Stimulated activated CD8-positive, alpha-beta memory T cell treated with anti-CD3 and anti-CD28 coated beads, Interleukin-15, amount 100 ng/mL, for 1 hour (primary cell): ENCODE measurements at regions not wholly inside any gene's neighbourhood (a gene's known extent, or its start where the extent isn't known, plus 50 kb on each side); places are given as distances from the start of the nearest gene placed in this dataset.
"Not testable (repeated sequence)": the region's sequence is repeated elsewhere in the genome, so short reads cannot be mapped to it uniquely, and the experiment has no call there.

Source experiments
- DNase-seq: peaks from one replicate; pipeline ENCODE4 v3.0.0-alpha.2; 2020; ENCODE audit warnings: low read depth

DNA sequence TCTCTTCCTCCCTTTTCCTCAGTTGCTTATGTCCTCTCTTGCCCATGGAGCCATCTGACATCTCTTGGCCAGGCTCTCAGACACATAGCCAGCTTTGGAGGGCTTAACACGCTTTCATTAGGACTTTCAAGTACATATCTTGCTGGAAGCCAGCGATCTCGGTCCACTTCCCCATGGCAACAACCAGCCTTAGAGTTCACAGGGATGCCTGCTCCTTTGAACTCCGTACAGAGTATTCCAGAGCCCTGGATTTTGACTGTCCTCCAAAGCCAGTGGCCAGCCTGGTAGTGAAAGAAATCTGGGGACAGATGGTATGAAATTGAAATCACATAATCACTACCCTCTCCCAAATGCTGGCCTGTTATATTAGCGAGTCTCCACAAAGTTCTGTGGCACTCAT is 370.5 kb upstream of the NPVF start:
- DNase-seq: no peak

DNA sequence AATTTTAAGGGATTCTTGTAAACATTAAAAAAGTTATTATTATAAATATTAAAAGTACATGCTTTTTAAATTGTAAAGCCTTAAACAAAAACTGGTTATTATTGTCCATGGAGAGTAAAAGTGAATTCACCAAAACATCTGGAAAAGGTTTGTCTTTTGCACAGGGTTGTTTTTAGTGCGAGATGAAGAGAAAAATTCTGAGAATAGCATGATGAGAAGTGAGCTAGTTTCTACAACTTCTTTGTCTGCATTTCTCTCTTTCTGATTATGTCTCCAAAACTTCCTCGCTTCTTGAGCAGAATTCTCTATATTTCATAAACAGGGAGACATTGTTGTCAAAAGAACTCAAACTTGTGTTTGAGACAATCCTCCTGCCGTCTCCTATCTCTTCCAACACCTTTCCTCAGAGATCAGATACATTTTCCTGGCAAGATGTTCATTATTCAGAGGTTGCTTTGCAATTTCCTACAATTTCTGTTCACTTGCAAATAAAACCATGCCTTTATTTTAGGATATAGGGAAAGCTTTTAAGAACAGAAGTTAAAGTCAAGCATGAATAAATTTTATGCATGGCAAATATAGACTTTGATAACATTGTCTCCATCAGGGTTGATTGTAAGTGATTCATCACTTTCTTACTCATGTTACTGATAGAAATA is 372.1 kb upstream of the NPVF start:
- no peak for DNase-seq

DNA sequence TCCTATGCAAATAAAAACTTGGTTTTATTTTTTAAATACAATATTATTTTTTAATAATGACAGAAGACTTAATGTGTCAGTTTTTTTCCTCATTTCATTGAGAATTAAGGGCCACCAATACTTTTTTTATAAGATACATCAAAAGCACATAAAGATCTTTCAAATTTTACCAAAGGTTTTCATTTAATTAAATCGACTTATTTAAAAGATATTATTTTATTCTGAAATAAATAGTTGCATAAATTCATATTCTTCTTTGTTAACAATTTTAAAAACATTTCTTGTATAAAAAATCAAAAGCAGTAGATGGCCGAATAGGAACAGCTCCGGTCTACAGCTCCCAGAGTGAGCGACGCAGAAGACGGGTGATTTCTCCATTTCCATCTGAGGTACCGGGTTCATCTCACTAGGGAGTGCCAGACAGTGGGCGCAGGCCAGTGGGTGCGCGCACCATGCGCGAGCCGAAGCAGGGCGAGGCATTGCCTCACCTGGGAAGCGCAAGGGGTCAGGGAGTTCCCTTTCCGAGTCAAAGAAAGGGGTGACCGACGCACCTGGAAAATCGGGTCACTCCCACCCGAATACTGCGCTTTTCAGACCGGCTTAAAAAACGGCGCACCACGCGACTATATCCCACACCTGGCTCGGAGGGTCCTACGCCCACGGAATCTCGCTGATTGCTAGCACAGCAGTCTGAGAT is 374.6 kb upstream of the NPVF start:
- not testable (repeated sequence) for DNase-seq

DNA sequence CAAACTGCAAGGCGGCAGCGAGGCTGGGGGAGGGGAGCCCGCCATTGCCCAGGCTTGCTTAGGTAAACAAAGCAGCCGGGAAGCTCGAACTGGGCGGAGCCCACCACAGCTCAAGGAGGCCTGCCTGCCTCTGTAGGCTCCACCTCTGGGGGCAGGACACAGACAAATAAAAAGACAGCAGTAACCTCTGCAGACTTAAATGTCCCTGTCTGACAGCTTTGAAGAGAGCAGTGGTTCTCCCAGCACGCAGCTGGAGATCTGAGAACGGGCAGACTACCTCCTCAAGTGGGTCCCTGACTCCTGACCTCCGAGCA is 375.1 kb upstream of the NPVF start:
- DNase-seq: not testable (repeated sequence)

DNA sequence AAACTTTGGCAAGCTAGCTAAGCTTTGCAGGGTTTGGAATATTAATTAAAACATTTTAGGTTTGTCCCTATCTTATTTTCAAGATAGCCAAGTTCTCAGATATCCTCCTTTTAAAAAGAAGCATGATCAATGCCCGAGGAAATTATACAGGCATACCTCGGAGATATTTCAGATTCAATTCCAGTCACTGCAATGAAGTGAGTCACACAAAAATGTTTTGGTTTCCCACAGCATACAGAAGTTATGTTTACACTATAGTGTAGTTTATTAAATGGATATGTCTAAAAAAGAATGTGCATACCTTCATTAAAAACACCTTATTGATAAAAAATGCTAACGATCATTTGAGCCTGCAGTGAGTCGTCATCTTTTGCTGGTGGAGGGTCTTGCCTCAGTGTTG is 382.9 kb upstream of the NPVF start:
- no peak for DNase-seq

DNA sequence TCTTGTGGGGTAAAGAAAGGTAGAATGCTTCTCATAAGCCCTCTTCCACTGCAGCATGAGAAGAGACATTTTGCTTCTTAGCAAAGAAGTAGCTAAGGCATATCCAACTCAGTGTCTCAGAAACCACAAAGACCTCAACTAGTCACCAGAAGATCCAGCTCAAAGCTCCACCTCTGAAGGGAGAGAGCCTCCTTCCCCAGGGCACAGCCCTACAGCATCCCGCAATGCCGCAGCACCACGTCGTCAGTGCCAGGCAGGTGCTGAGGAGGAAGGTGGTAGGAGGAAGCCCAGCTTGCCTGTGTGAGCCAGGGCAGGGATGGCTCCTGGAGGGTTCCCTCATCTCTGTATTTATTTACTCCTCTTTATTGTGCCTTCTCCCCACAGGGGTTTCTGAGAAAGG is 385.6 kb upstream of the NPVF start:
- DNase-seq: no peak

DNA sequence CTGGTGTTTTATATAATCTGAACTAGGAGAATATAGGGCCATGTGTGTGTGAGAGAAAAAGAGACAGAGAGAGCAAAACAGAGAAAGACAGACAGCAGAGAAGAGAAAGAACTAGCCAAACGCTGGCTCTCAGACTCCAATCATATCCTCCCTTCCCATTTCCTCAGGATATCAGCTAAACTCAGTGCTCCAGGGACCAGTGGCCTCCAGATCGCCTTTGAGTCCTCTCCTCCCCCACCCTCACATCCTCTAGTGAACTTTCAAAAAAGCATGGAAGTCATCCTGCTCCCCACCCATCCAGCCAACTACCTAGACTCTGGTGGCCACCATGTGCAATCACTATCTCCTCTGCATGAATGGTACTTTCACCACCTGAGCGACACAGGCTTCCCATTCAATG is 386.1 kb upstream of the NPVF start:
- DNase-seq: no peak

DNA sequence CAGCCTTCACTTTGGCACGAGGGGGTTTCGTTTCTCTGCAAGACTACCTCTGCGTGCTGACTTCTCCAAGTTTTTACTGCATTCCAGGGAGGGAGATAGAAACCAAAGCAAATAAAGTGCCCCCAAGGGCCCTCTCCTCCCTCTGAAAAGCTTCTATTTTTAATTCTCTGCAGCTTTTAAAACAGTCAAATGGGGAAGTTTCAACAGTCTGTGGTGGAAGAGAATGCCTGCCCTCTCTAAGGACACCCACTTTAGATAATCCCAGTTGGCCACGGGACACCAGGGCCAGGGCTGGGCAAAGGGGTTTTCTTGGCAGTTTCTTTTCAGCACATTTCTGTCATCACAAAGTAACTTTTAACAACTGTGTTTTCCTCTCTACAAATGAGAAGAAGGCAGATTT is 386.7 kb upstream of the NPVF start:
- no peak for DNase-seq

DNA sequence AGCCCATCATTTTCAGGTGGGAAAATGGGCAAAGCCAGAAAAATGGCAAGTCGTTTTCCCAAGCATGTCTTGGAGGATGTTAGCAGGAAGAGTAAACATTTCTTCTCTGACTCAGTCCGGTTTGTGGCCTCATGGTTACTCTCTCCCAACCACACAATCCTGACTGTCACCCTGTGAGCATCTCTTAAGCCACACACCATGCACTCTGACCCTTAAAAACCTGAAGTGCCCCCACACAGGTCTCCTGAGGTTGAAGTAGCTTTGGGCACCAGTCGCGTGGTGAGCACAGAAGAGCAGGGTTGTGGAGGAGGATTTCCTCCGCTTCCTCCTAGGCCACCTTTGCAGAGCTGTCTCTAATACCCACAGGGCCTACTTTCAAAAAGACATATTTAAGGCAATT is 387.3 kb upstream of the NPVF start:
- no peak for DNase-seq

DNA sequence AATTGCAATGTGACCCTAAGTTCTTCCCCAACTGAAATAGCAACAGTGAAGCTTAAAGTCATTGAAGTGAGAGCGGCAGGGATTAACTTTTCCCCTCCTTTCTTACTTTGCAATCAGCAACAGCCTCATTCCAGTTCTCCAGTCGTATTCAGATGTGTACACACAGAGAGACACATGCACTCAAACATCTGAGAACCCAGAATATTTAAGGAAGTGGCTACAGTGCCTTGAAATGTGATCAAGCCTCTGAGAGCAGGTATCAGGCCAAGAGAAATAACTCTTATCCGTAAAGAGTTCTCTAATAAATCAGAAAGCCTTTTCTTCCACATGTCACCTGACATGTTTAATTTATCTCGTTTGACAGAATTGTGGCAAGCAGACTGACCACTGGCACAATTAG is 388.9 kb upstream of the NPVF start:
- DNase-seq: no peak

DNA sequence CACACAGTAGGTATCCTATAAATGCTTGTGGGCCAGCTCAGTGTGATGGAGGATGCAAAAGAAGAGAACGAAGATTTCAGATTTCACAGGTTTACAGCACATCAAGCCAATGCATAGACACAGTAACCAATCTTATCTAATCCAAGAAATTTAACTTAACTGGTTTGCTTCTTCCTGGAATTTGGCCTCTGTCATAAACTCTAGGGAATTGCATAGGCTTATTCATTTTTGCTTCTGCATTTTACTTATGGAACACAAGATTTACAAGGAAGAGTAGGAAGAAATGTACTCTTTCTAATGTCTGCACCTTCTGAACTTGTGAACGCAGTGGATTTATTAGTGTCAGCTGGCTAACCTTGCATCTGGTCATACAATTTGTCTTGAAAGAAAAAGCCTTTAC is 389.4 kb upstream of the NPVF start:
- DNase-seq: no peak

DNA sequence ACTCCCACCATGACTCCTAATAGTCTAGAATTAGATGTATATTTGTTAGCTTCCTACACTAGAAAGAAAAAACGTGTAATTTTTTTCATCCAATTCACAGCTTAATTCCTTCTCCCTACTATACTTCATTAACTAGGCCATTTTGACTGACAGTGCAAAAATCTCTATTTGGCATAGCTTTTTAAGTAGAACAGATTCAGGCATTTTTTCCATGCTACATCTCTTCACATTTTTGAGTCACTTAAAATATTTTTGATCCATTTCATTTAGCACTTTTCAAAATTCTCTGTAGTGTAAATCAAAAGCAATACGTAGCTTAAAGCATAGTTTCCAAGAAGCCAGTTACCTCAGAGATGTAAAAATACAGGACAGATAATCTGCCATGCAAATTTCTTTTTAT is 391.1 kb upstream of the NPVF start:
- DNase-seq: no peak

DNA sequence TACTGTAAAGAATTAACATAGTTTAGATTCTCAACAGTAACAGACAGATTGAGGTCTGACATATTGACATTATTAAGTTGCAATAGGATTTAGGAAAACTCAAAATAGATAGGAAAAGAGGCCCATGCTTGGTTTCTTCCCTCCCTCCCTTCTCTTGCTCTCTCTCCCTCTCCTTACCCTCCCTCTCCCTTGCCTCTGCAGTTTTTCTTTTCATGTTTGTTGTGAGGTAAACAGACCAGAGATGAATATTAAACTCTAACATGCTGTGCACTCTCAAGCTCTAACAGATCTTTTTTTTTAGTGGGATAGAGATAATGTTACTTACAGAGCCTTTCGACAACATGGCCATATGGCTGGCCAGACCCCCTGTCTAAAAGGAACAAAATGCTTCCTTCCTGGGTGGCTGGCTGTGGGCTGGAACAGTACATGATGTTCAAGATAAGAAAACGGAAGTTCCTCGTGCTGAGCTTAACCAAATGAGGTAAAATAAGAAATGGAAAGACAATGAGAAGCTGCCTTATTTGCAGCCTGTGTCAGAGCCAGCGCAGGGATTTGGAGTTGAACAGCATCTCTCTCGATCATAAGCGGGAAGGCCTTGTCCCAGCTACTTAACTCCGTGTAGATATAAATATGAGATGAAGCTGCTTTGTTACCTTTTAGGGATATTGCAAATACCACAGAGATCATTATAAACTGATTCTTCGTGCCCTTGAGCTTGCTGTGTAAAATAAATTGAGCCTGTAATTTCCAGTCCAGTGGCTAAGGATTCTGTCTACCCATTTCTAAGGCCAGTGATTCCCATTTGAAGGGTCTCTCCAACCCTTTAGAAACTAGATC is 391.9 kb upstream of the NPVF start:
- DNase-seq: no peak

DNA sequence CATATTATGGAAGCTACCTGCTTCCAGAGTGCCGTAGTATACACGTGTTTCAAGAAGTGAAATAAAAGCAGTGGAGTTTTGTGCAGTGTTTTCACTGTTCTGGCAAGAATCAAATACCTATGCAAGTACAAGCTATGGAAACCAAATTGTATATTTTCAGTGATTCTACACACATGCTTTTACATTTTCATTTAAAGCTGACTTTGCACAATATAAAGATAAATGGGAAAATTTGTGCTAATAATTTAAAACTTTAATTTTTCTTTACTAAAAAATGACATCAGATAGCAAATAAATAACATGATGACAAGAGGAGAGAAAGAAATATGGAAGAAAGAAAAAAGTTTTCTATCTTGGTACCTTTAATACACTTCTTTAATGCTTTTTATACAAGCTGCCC is 393.7 kb upstream of the NPVF start:
- DNase-seq: no peak

DNA sequence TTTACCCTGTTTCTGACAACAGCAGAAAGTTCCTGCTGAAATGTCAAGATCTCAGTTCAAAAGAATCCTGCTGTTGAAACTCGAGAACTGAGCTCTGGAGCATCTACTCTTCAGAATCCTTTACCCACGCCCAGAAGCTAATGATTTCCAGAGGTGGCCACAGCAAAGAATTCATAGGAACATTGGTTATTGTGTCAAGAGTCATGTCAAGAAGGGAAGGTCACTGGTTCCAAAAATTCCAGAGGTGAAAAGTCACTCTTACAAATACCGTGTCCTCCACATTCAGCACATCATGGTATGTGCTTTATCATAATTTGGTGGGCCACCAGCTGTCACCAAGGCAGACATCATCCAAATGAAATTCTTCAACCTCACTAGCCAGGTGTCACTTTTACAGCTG is 394.4 kb upstream of the NPVF start:
- no peak for DNase-seq

DNA sequence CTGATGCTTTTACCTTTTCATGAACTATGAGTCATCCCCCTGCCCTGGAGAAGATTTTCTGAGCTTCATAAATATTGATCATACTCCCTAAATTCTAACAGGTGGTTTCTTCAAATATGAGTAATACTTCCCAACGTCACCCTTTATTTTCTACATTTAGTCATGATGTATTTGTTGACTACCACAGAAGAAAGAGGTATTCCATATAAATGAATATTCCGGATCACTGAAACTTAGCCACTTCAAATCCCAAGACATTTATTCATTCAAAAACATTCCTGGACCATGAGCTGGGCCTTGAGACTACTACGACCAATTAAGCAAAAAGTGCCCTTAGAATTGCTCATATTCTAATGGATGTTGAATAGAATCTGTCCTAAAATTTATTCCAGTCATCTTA is 395.8 kb upstream of the NPVF start:
- no peak for DNase-seq

DNA sequence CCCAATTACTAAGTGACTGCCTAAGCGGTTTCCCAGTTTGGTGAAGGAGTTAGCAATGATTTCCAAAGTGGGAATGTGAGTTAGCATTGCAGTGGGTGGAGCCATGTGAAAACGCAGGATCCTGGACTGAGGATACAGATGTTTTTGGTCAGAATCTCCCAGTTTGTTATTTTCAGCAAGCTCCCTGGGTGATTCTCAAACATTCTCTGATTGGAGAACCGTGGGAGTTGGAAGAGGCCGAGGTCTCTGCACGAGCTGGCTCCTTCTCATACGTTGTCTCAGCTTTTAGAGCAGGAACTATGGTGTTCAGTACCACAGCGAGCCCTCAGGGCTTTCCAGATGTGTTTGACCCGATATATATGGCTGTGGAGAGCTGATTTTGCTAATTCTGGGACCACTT is 396.5 kb upstream of the NPVF start:
- no peak for DNase-seq

DNA sequence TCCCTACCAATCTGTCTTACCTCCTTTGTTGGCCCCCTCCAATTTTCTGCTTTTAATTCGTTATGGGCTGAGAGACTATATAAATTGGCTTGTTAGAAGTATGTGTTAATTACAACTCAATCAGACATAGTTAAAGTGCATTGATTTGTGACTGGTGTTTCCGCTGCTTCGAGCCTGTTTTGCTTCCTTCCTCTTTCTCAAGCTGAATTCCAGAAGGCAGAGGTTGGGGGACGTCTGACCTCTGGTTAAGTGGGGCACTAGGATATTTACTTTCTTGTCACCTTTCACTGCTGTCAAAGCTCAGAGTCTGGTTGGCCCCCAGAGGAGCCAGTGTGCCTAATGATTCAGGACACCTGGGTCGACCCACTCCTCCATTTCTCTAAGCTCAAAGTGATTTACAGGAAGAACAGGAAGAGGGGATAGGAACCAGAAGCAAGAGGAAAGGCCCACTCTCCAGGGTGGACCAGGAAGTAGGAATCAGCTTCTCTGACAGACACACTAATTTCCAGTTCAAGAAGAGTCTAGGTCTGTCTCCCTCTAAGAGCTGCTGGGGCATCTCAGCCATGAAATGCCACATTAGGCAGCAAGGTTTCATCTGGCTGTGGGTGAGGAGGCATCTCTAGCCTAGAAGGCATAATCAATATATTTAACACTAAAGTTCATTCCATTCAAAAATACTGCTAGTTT is 397.2 kb upstream of the NPVF start:
- DNase-seq: no peak

DNA sequence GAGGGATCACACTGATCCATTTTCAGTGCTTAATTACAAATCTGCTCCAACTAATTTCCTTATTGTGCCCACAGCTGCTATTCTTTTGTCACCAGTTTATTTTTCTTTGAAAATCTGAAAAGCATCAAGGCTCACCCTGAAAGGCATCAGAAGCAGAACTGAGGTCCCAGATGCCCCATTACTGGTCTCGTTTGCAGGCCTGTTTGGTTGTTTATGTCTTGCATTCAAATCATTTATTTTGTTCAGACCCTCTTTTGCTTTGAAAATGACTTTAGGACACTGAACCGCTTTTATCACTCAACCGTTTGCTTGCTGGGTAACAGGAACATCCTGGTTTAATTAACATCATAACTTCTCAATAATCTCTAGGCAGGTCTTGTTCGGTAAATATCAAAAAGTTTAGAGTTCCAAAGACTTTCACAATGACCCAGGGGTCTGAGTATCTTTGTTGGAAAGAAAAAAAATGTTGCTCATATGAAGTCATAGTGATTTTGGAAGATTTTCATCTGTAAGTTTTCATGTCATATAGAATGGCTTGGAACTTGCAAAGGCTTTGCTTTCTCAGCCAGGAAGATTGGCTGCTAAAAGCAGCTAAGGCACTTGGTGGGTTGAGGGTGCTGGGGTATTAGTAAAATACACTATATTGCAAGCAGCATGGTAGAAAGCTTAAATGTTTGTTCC is 398.3 kb upstream of the NPVF start:
- DNase-seq: no peak

DNA sequence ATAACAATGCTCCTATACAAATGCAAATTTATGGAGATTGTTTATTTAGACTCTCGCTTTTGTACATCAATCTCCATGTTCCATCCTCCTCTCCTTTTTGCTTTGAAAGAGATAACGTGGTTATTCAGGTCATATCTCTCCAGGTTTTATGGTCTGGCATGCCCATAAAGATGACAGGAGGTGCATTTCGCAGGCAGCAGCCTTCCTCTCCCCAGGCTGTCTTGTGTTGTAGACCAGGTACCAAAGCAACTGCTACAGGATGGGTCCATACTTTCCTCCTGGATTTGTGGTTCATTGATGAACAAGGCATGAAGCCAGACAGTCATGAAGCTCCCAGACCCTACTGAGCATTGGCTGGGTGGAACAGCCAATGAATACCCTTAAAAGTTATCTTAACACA is 400.2 kb upstream of the NPVF start:
- no peak for DNase-seq

DNA sequence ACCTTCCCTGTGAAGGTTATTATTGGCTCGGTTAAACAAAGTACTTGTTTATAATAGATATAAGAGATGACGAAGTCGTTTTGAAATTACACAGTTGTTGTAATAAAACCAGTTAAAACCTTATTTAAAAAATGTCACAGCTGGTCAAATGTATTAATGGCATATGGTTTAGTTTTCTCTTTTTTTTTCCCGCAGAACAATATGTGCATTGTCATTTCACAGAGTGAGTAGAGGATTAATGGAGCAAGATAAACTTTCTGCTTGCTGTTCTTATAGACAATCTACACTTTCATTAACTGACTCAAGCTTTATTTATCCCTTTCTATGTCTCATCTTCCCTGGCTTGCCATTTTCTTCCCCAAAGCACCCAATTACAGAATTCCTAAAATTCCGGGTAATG is 404.3 kb upstream of the NPVF start:
- DNase-seq: no peak

DNA sequence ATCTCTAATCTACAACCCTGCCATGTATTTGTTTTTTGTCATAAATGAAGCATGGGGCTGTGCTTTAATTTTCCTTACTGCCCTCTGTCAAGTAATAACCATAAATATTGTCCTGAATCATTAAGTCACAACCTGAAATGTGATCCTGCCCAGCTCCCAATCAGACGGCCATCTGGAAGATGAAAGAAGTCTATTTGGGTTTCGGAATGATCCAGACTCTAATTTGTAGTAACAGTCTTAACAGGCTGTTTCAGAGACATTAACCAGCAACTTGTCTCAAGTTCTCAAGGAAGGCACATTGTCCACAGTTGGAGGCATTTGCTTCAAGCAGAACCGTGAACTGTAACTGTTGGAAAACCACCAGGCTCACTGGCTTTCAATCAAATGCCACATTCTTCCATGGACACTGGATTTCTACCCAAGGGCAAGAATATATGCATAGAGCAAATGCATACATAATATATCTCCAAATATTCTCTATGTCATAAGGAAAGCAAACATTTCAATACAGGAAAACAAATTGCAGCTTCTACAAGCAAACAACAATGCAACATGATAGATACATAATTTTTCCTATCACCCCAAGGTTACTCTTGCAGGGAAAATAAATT is 405.2 kb upstream of the NPVF start:
- DNase-seq: no peak
